ENCODE measurements at regions not wholly inside any gene's neighbourhood (a gene's known extent, or its start where the extent isn't known, plus 50 kb on each side); places are given as distances from the start of the nearest gene placed in this dataset.

DNA sequence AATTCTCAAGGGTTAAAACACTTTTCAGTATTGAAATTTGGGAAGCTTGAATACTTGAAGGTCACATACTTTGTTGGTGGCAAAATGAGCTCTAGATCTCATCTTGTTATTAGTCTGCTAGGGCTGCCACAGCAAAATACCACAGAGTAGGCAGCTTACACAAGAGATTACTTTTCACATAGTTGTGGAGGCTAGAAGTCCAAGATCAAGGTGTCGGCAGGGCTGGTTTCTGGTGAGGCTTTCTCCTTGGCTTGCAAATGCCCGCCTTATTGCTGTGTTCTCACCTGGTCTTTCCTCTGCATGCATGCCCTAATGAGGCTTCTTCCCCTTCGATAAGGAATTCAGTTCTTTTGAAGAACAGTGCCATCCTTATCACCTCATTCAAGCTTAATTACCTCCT lies 270.8 kb upstream of the ANKRD55 start:
- 26% methylated on average over 3 of the region's 3 CpGs for WGBS (ENCODE audit: insufficient coverage, low coverage, missing lambda C conversion rate)
- ChIA-PET POLR2A (no interaction called here), CTCF (ENCODE audit: low intra/inter-chr PET ratio) (no interaction called here)
- Histone ChIP-seq H2AFZ (ENCODE audit: low read depth, low read length) (no peak overlapping the region), H3K4me1 (replicated peaks in 1 of 2; ENCODE audit: control insufficient read depth in 2 of 2, insufficient read depth in 2 of 2, low read length in 2 of 2) (peaks cover 0 to 7% of the 10 kb centered on the region in 2 experiments; a peak in 4 of 5 replicates), H3K27ac (ENCODE audit: extremely low read depth, low read depth, low read length) (no peak overlapping the region), H3K9me3 (replicated peaks; ENCODE audit: control insufficient read depth, insufficient read depth, low read depth, low read length) (peaks cover 3% of the 10 kb centered on the region; the same call in 1 of the 2 replicates), H3K4me2 (ENCODE audit: insufficient read depth, low read length) (no peak overlapping the region), H3K79me2 (ENCODE audit: control insufficient read depth, insufficient read depth, low read length) (no peaks in the 10 kb centered on the region), H3K9me1 (ENCODE audit: control insufficient read depth, insufficient read depth, low read length) (no peaks in the 10 kb centered on the region), H3K9ac (ENCODE audit: insufficient read depth in 1 of 2, low read depth in 2 of 2, low read length in 2 of 2) (no peak overlapping the region), H3K27me3 (ENCODE audit: control insufficient read depth in 2 of 2, insufficient read depth in 2 of 2, low read length in 2 of 2) (no peaks in the 10 kb centered on the region), H3K4me3 (no peak overlapping the region), H4K20me1 (replicated peaks; ENCODE audit: control insufficient read depth, insufficient read depth, low read length) (no peaks in the 10 kb centered on the region), H3K36me3 (ENCODE audit: control insufficient read depth, insufficient read depth, low read length) (no peaks in the 10 kb centered on the region)
- no peak for DNase-seq (ENCODE audit: extremely low read depth in 1 of 4, low spot score in 3 of 4)
- no TSS peak for BruUV-seq (replicated peaks)
- intact Hi-C loops (cut with micrococcal nuclease) (no loop called here), in situ Hi-C loops (cut with MboI) (no loop called here)
- no peak for ATAC-seq
- no peak for FAIRE-seq
- TF ChIP-seq OTX1 (CRISPR knock-in tag; IDR thresholded peaks at IDR 0.05) (no peak), MCM2 (IDR thresholded peaks at IDR 0.05; ENCODE audit: low read depth) (no peak), ELF1 (tag; IDR thresholded peaks at IDR 0.05) (no peak), ZNF586 (CRISPR knock-in tag; conservative IDR thresholded peaks at IDR 0.05) (no peak), BRD4 (IDR thresholded peaks at IDR 0.05) (no peak), ZNF75A (CRISPR knock-in tag; IDR thresholded peaks at IDR 0.05) (no peak), FUS (optimal IDR thresholded peaks at IDR 0.05; ENCODE audit: low read depth, low read length) (no peak), HDAC8 (tag; IDR thresholded peaks at IDR 0.05) (no peak)
- TF ChIP-seq, protein P1, sequence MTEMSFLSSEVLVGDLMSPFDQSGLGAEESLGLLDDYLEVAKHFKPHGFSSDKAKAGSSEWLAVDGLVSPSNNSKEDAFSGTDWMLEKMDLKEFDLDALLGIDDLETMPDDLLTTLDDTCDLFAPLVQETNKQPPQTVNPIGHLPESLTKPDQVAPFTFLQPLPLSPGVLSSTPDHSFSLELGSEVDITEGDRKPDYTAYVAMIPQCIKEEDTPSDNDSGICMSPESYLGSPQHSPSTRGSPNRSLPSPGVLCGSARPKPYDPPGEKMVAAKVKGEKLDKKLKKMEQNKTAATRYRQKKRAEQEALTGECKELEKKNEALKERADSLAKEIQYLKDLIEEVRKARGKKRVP (CRISPR knock-in tag; IDR thresholded peaks at IDR 0.05) = no peak

Measured in K562 (cell line).